GM23338 (cell line): ENCODE measurements at regions not wholly inside any gene's neighbourhood (a gene's known extent, or its start where the extent isn't known, plus 50 kb on each side); places are given as distances from the start of the nearest gene placed in this dataset.

Source experiments
- ATAC-seq: fragments of 200-7000 bp; cut with Tn5 transposase; 3 replicates; pipeline ENCODE4 v1.9.1; 2020
- DNase-seq: peaks from one replicate; pipeline ENCODE4 v3.0.0-alpha.2; 2015; ENCODE audit warnings: low spot score
- H2AFZ ChIP-seq: fragments of 200-600 bp; sonication (generic); 2 replicates; pipeline ENCODE4 v1.8.0; 2016; ENCODE audit warnings: antibody characterized with exemption, mild to moderate bottlenecking, moderate library complexity
- H3F3A ChIP-seq: fragments of 200-600 bp; sonication (generic); replicated peaks from 2 replicates; pipeline ENCODE4 v1.8.0; 2017; ENCODE audit warnings: antibody characterized with exemption, mixed run types, low read depth
- H3K27ac ChIP-seq: fragments of 200-600 bp; sonication (generic); 2 replicates; pipeline ENCODE4 v1.6.1; 2016; ENCODE audit warnings: low read depth
- H3K27me3 ChIP-seq: fragments of 200-600 bp; sonication (generic); 2 replicates; pipeline ENCODE4 v1.8.0; 2016; ENCODE audit warnings: mild to moderate bottlenecking, mixed run types, moderate library complexity; ENCODE audit not compliant: insufficient read depth
- H3K36me3 ChIP-seq: fragments of 200-600 bp; sonication (generic); 2 replicates; pipeline ENCODE4 v1.8.0; 2016; ENCODE audit warnings: mild to moderate bottlenecking; ENCODE audit not compliant: insufficient read depth
- H3K4me1 ChIP-seq: fragments of 200-600 bp; sonication (generic); 2 replicates; pipeline ENCODE4 v1.8.0; 2016; ENCODE audit warnings: mild to moderate bottlenecking, moderate library complexity; ENCODE audit not compliant: insufficient read depth
- H3K4me2 ChIP-seq: fragments of 200-600 bp; sonication (generic); 2 replicates; pipeline ENCODE4 v1.7.1; 2017; ENCODE audit warnings: mixed run types
- H3K4me3 ChIP-seq: fragments of 200-600 bp; sonication (generic); 2 replicates; pipeline ENCODE4 v1.6.1; 2016; ENCODE audit warnings: mixed run types
- H3K79me2 ChIP-seq: fragments of 200-600 bp; sonication (generic); replicated peaks from 2 replicates; pipeline ENCODE4 v1.8.0; 2017; ENCODE audit warnings: mild to moderate bottlenecking; ENCODE audit not compliant: insufficient read depth
- H3K9me2 ChIP-seq: fragments of 200-600 bp; sonication (generic); 2 replicates; pipeline ENCODE4 v1.8.0; 2017; ENCODE audit not compliant: insufficient read depth
- H4K20me1 ChIP-seq: fragments of 200-600 bp; sonication (generic); replicated peaks from 2 replicates; pipeline ENCODE4 v1.8.0; 2017; ENCODE audit warnings: mild to moderate bottlenecking; ENCODE audit not compliant: insufficient read depth
- H3K27ac Mint-ChIP-seq: 2 replicates; pipeline ENCODE4 v1.8.0; 2020; ENCODE audit warnings: inconsistent platforms, mild to moderate bottlenecking, moderate library complexity, mixed read lengths
- H3K27me3 Mint-ChIP-seq: 3 replicates; pipeline ENCODE4 v1.8.0; 2022; ENCODE audit warnings: low read depth, mild to moderate bottlenecking, moderate library complexity, mixed read lengths, inconsistent platforms; ENCODE audit not compliant: insufficient read depth, poor library complexity
- H3K36me3 Mint-ChIP-seq: 3 replicates; pipeline ENCODE4 v1.8.0; 2021; ENCODE audit warnings: low read depth, mild to moderate bottlenecking, inconsistent platforms, moderate library complexity, mixed read lengths
- H3K4me1 Mint-ChIP-seq: 3 replicates; pipeline ENCODE4 v1.8.0; 2020; ENCODE audit warnings: mild to moderate bottlenecking, inconsistent platforms, mixed read lengths
- H3K4me3 Mint-ChIP-seq: 3 replicates; pipeline ENCODE4 v1.8.0; 2021; ENCODE audit warnings: moderate library complexity, mild to moderate bottlenecking, inconsistent platforms, mixed read lengths
- H3K9me3 Mint-ChIP-seq: 3 replicates; pipeline ENCODE4 v1.8.0; 2020; ENCODE audit warnings: moderate library complexity, mild to moderate bottlenecking, inconsistent platforms, mixed read lengths
- CREB1 ChIP-seq: fragments of 250-450 bp; sonication (Bioruptor Pico); IDR thresholded peaks from 2 replicates; pipeline ENCODE4 v1.5.0; 2020; ENCODE audit warnings: low read depth, mild to moderate bottlenecking, moderate library complexity
- EZH2 ChIP-seq: fragments of 200-600 bp; sonication (generic); IDR thresholded peaks from one replicate; pipeline ENCODE4 v1.8.0; 2017; ENCODE audit warnings: antibody characterized with exemption, mild to moderate bottlenecking, low read depth; ENCODE audit not compliant: unreplicated experiment
- EZH2phosphoT487 ChIP-seq: fragments of 200-600 bp; sonication (generic); IDR thresholded peaks from one replicate; pipeline ENCODE4 v1.8.1; 2018; ENCODE audit warnings: antibody characterized with exemption; ENCODE audit not compliant: unreplicated experiment
- JUNB ChIP-seq: IDR thresholded peaks from one replicate; pipeline ENCODE4 v1.6.1; 2016; ENCODE audit warnings: antibody characterized with exemption; ENCODE audit not compliant: unreplicated experiment
- NANOG ChIP-seq: IDR thresholded peaks from 2 replicates; pipeline ENCODE4 v1.6.1; 2016; ENCODE audit warnings: antibody characterized with exemption, borderline replicate concordance
- POLR2AphosphoS5 ChIP-seq: IDR thresholded peaks from 2 replicates; pipeline ENCODE4 v1.6.1; 2016; ENCODE audit warnings: antibody characterized with exemption, low read depth
- STAT1 ChIP-seq: IDR thresholded peaks from one replicate; pipeline ENCODE4 v1.6.1; 2016; ENCODE audit warnings: antibody characterized with exemption; ENCODE audit not compliant: unreplicated experiment
- ZNF114 ChIP-seq: fragments of 250-450 bp; sonication (Bioruptor Pico); IDR thresholded peaks from 2 replicates; pipeline ENCODE4 v1.5.0; 2020; ENCODE audit warnings: mild to moderate bottlenecking, moderate library complexity
- ZNF331 ChIP-seq: fragments of 250-450 bp; sonication (Bioruptor Pico); IDR thresholded peaks from 2 replicates; pipeline ENCODE4 v1.5.0; 2020; ENCODE audit warnings: low read depth, mild to moderate bottlenecking, moderate library complexity
- TF ChIP-seq, protein P1 (sequence below): fragments of 250-450 bp; sonication (Bioruptor Pico); IDR thresholded peaks from 2 replicates; pipeline ENCODE4 v1.5.0; 2020; ENCODE audit warnings: mild to moderate bottlenecking, moderate library complexity
- TF ChIP-seq, protein P2 (sequence below): IDR thresholded peaks from 2 replicates; pipeline ENCODE4 v1.6.1; 2016; ENCODE audit warnings: antibody characterized with exemption
- TF ChIP-seq, protein P3 (sequence below): IDR thresholded peaks from one replicate; pipeline ENCODE4 v1.6.1; 2018; ENCODE audit warnings: antibody characterized with exemption; ENCODE audit not compliant: unreplicated experiment
- TF ChIP-seq, protein P4 (sequence below), 2 experiments: fragments of 200-600 bp in 1 of 2; sonication (generic) in 1 of 2; conservative IDR thresholded peaks; 2 replicates each; pipeline versions ENCODE4 v1.5.1 to v1.6.1; 2016 to 2017; ENCODE audit warnings: antibody characterized with exemption in 2 of 2, low read depth in 2 of 2, mild to moderate bottlenecking in 2 of 2, moderate library complexity in 1 of 2

DNA sequence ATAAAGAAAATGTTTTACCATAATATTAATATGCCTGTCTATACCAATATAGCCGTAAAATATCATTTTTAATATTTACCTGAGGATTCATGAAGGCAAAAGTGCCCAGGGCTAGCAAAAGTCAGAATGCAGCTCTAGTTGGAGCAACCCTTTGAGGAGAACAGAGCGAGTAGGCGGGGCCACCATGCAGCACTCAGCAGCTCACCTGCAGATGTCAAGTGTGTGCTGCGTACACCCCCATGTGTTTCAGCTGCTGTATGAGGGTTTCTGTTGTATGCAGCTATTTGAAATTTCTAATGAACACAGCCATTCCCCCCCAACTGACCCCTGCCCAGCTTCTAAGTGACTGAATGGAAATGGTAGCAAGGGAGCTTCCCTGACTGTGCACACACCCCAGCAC, 508.0 kb downstream of the QKI start:
- Histone ChIP-seq H3K36me3 (no peaks in the 10 kb centered on the region), H4K20me1 (no peaks in the 10 kb centered on the region)
- no peak for DNase-seq

More for the DNA sequence above, 508.0 kb downstream of the QKI start:
- no peak overlapping the region for H2AFZ ChIP-seq
- H3K4me1 ChIP-seq, result peaks cover 3% of the 10 kb centered on the region
- peaks cover 11% of the 10 kb centered on the region for H3K4me1 Mint-ChIP-seq
- no peak overlapping the region for H3K4me3 ChIP-seq
- H3K27me3 ChIP-seq, result no peaks in the 10 kb centered on the region
- peaks cover 3% of the 10 kb centered on the region; the same call in 2 of the 3 replicates for H3K36me3 Mint-ChIP-seq
- H3K27ac ChIP-seq, result no peak overlapping the region
- no peak overlapping the region for H3K4me3 Mint-ChIP-seq
- ATAC-seq, result no peak
- H3K9me2 ChIP-seq, result no peaks in the 10 kb centered on the region
- peaks cover 9% of the 10 kb centered on the region for H3K27me3 Mint-ChIP-seq
- H3K9me3 Mint-ChIP-seq, result 0 out of 3 replicates have a peak, but pooled peaks cover 6% of the 10 kb centered on the region
- TF ChIP-seq, protein P1, sequence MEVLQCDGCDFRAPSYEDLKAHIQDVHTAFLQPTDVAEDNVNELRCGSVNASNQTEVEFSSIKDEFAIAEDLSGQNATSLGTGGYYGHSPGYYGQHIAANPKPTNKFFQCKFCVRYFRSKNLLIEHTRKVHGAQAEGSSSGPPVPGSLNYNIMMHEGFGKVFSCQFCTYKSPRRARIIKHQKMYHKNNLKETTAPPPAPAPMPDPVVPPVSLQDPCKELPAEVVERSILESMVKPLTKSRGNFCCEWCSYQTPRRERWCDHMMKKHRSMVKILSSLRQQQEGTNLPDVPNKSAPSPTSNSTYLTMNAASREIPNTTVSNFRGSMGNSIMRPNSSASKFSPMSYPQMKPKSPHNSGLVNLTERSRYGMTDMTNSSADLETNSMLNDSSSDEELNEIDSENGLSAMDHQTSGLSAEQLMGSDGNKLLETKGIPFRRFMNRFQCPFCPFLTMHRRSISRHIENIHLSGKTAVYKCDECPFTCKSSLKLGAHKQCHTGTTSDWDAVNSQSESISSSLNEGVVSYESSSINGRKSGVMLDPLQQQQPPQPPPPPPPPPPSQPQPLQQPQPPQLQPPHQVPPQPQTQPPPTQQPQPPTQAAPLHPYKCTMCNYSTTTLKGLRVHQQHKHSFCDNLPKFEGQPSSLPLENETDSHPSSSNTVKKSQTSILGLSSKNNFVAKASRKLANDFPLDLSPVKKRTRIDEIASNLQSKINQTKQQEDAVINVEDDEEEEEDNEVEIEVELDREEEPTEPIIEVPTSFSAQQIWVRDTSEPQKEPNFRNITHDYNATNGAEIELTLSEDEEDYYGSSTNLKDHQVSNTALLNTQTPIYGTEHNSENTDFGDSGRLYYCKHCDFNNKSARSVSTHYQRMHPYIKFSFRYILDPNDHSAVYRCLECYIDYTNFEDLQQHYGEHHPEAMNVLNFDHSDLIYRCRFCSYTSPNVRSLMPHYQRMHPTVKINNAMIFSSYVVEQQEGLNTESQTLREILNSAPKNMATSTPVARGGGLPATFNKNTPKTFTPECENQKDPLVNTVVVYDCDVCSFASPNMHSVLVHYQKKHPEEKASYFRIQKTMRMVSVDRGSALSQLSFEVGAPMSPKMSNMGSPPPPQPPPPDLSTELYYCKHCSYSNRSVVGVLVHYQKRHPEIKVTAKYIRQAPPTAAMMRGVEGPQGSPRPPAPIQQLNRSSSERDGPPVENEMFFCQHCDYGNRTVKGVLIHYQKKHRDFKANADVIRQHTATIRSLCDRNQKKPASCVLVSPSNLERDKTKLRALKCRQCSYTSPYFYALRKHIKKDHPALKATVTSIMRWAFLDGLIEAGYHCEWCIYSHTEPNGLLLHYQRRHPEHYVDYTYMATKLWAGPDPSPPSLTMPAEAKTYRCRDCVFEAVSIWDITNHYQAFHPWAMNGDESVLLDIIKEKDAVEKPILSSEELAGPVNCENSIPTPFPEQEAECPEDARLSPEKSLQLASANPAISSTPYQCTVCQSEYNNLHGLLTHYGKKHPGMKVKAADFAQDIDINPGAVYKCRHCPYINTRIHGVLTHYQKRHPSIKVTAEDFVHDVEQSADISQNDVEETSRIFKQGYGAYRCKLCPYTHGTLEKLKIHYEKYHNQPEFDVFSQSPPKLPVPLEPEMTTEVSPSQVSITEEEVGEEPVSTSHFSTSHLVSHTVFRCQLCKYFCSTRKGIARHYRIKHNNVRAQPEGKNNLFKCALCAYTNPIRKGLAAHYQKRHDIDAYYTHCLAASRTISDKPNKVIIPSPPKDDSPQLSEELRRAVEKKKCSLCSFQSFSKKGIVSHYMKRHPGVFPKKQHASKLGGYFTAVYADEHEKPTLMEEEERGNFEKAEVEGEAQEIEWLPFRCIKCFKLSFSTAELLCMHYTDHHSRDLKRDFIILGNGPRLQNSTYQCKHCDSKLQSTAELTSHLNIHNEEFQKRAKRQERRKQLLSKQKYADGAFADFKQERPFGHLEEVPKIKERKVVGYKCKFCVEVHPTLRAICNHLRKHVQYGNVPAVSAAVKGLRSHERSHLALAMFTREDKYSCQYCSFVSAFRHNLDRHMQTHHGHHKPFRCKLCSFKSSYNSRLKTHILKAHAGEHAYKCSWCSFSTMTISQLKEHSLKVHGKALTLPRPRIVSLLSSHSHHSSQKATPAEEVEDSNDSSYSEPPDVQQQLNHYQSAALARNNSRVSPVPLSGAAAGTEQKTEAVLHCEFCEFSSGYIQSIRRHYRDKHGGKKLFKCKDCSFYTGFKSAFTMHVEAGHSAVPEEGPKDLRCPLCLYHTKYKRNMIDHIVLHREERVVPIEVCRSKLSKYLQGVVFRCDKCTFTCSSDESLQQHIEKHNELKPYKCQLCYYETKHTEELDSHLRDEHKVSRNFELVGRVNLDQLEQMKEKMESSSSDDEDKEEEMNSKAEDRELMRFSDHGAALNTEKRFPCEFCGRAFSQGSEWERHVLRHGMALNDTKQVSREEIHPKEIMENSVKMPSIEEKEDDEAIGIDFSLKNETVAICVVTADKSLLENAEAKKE, result no peak
- no peak for TF ChIP-seq EZH2
- no peak for TF ChIP-seq POLR2AphosphoS5
- no peak for TF ChIP-seq NANOG
- TF ChIP-seq, protein P2, sequence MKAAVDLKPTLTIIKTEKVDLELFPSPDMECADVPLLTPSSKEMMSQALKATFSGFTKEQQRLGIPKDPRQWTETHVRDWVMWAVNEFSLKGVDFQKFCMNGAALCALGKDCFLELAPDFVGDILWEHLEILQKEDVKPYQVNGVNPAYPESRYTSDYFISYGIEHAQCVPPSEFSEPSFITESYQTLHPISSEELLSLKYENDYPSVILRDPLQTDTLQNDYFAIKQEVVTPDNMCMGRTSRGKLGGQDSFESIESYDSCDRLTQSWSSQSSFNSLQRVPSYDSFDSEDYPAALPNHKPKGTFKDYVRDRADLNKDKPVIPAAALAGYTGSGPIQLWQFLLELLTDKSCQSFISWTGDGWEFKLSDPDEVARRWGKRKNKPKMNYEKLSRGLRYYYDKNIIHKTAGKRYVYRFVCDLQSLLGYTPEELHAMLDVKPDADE, result no peak
- TF ChIP-seq STAT1, result no peak
- TF ChIP-seq CREB1 (CRISPR knock-in tag), result no peak
- no peak for TF ChIP-seq ZNF331
- no peak for TF ChIP-seq ZNF114
- TF ChIP-seq EZH2phosphoT487, result no peak
- no peak for TF ChIP-seq JUNB
- TF ChIP-seq, protein P3, sequence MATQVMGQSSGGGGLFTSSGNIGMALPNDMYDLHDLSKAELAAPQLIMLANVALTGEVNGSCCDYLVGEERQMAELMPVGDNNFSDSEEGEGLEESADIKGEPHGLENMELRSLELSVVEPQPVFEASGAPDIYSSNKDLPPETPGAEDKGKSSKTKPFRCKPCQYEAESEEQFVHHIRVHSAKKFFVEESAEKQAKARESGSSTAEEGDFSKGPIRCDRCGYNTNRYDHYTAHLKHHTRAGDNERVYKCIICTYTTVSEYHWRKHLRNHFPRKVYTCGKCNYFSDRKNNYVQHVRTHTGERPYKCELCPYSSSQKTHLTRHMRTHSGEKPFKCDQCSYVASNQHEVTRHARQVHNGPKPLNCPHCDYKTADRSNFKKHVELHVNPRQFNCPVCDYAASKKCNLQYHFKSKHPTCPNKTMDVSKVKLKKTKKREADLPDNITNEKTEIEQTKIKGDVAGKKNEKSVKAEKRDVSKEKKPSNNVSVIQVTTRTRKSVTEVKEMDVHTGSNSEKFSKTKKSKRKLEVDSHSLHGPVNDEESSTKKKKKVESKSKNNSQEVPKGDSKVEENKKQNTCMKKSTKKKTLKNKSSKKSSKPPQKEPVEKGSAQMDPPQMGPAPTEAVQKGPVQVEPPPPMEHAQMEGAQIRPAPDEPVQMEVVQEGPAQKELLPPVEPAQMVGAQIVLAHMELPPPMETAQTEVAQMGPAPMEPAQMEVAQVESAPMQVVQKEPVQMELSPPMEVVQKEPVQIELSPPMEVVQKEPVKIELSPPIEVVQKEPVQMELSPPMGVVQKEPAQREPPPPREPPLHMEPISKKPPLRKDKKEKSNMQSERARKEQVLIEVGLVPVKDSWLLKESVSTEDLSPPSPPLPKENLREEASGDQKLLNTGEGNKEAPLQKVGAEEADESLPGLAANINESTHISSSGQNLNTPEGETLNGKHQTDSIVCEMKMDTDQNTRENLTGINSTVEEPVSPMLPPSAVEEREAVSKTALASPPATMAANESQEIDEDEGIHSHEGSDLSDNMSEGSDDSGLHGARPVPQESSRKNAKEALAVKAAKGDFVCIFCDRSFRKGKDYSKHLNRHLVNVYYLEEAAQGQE, result no peak
- TF ChIP-seq, protein P4, sequence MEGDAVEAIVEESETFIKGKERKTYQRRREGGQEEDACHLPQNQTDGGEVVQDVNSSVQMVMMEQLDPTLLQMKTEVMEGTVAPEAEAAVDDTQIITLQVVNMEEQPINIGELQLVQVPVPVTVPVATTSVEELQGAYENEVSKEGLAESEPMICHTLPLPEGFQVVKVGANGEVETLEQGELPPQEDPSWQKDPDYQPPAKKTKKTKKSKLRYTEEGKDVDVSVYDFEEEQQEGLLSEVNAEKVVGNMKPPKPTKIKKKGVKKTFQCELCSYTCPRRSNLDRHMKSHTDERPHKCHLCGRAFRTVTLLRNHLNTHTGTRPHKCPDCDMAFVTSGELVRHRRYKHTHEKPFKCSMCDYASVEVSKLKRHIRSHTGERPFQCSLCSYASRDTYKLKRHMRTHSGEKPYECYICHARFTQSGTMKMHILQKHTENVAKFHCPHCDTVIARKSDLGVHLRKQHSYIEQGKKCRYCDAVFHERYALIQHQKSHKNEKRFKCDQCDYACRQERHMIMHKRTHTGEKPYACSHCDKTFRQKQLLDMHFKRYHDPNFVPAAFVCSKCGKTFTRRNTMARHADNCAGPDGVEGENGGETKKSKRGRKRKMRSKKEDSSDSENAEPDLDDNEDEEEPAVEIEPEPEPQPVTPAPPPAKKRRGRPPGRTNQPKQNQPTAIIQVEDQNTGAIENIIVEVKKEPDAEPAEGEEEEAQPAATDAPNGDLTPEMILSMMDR (conservative IDR thresholded peaks at IDR 0.05; ENCODE audit: low read depth in 2 of 2), result no peak
- H3K27ac Mint-ChIP-seq, result no peak overlapping the region
- H3K79me2 ChIP-seq, result no peaks in the 10 kb centered on the region
- no peak overlapping the region for H3K4me2 ChIP-seq
- no peaks in the 10 kb centered on the region for H3F3A ChIP-seq
